ENCODE measurements at regions not wholly inside any gene's neighbourhood (a gene's known extent, or its start where the extent isn't known, plus 50 kb on each side); places are given as distances from the start of the nearest gene placed in this dataset.

GRCh38 chr2:41966920-41967319, 80.9 kb upstream of the PKDCC start:
- Histone ChIP-seq H3K4me1 (ENCODE audit: low read depth, poor library complexity, severe bottlenecking) (peaks cover 3% of the 10 kb centered on the region), H2AFZ (ENCODE audit: low read depth) (no peak overlapping the region), H3K9ac (no peak overlapping the region), H3K4me2 (no peak overlapping the region), H3K36me3 (ENCODE audit: insufficient read depth) (no peaks in the 10 kb centered on the region), H3K4me3 (IDR thresholded peaks at IDR 0.05; ENCODE audit: insufficient read depth, low read depth, low read length) (no peak overlapping the region), H3K27me3 (ENCODE audit: insufficient read depth, low read depth) (no peaks in the 10 kb centered on the region), H3K79me2 (ENCODE audit: insufficient read depth, low read depth) (no peaks in the 10 kb centered on the region), H4K20me1 (ENCODE audit: insufficient read depth) (no peaks in the 10 kb centered on the region), H3K27ac (no peak overlapping the region)
- no peak for TF ChIP-seq CTCF (conservative IDR thresholded peaks at IDR 0.05; ENCODE audit: low read depth, low read length)

- no peak overlapping the region for H3K9ac ChIP-seq
- no peak overlapping the region for H2AFZ ChIP-seq (ENCODE audit: low read depth)
- H3K27me3 ChIP-seq (ENCODE audit: insufficient read depth, low read depth), result no peaks in the 10 kb centered on the region
- no peak overlapping the region for H3K4me2 ChIP-seq
- no peak overlapping the region for H3K4me3 ChIP-seq (IDR thresholded peaks at IDR 0.05; ENCODE audit: insufficient read depth, low read depth, low read length)
- H3K36me3 ChIP-seq (ENCODE audit: insufficient read depth), result no peaks in the 10 kb centered on the region
- no peak for TF ChIP-seq CTCF (conservative IDR thresholded peaks at IDR 0.05; ENCODE audit: low read depth, low read length)
- H3K27ac ChIP-seq, result no peak overlapping the region
- H3K4me1 ChIP-seq (ENCODE audit: low read depth, poor library complexity, severe bottlenecking), result peaks cover 3% of the 10 kb centered on the region
- no peaks in the 10 kb centered on the region for H4K20me1 ChIP-seq (ENCODE audit: insufficient read depth)
- no peaks in the 10 kb centered on the region for H3K79me2 ChIP-seq (ENCODE audit: insufficient read depth, low read depth)
Observed at GRCh38 chr2:41967476-41968181, 80.2 kb upstream of the PKDCC start.

GRCh38 chr2:41968182-41968578, 79.6 kb upstream of the PKDCC start:
- Histone ChIP-seq H2AFZ (ENCODE audit: low read depth) (no peak overlapping the region), H3K4me2 (no peak overlapping the region), H3K4me3 (IDR thresholded peaks at IDR 0.05; ENCODE audit: insufficient read depth, low read depth, low read length) (no peak overlapping the region), H3K27ac (no peak overlapping the region), H4K20me1 (ENCODE audit: insufficient read depth) (no peaks in the 10 kb centered on the region), H3K36me3 (ENCODE audit: insufficient read depth) (no peaks in the 10 kb centered on the region), H3K79me2 (ENCODE audit: insufficient read depth, low read depth) (no peaks in the 10 kb centered on the region), H3K27me3 (ENCODE audit: insufficient read depth, low read depth) (no peaks in the 10 kb centered on the region), H3K4me1 (ENCODE audit: low read depth, poor library complexity, severe bottlenecking) (peaks cover 3% of the 10 kb centered on the region), H3K9ac (no peak overlapping the region)
- no peak for TF ChIP-seq CTCF (conservative IDR thresholded peaks at IDR 0.05; ENCODE audit: low read depth, low read length)

- no peak for TF ChIP-seq CTCF (conservative IDR thresholded peaks at IDR 0.05; ENCODE audit: low read depth, low read length)
- no peaks in the 10 kb centered on the region for H3K4me1 ChIP-seq (ENCODE audit: low read depth, poor library complexity, severe bottlenecking)
- H3K27ac ChIP-seq, result no peak overlapping the region
- H3K27me3 ChIP-seq (ENCODE audit: insufficient read depth, low read depth), result no peaks in the 10 kb centered on the region
- no peak overlapping the region for H3K9ac ChIP-seq
- no peak overlapping the region for H3K4me3 ChIP-seq (IDR thresholded peaks at IDR 0.05; ENCODE audit: insufficient read depth, low read depth, low read length)
- H3K36me3 ChIP-seq (ENCODE audit: insufficient read depth), result no peaks in the 10 kb centered on the region
- no peak overlapping the region for H3K4me2 ChIP-seq
- no peaks in the 10 kb centered on the region for H3K79me2 ChIP-seq (ENCODE audit: insufficient read depth, low read depth)
- no peaks in the 10 kb centered on the region for H4K20me1 ChIP-seq (ENCODE audit: insufficient read depth)
- H2AFZ ChIP-seq (ENCODE audit: low read depth), result no peak overlapping the region
Observed at GRCh38 chr2:41970988-41971660, 76.7 kb upstream of the PKDCC start.
